AG09319 (cell line): ENCODE measurements at regions not wholly inside any gene's neighbourhood (a gene's known extent, or its start where the extent isn't known, plus 50 kb on each side); places are given as distances from the start of the nearest gene placed in this dataset.

Experiments used
- DNase-seq: peaks from one replicate; pipeline ENCODE4 v3.0.0-alpha.2; 2010; ENCODE audit warnings: low read depth; ENCODE audit errors: extremely low read depth
- CTCF ChIP-seq: IDR thresholded peaks from 2 replicates; pipeline ENCODE4 v1.5.1; 2011; ENCODE audit warnings: low read depth, mild to moderate bottlenecking, inconsistent platforms, low read length, moderate library complexity

- no peak for TF ChIP-seq CTCF
- no peak for DNase-seq
These were observed 108.1 kb upstream of the KCTD1 start for GRCh38 chr18:26656431-26656943.

- TF ChIP-seq CTCF: no peak; the same call in 1 of the 2 replicates
These were observed 107.4 kb upstream of the KCTD1 start for GRCh38 chr18:26655525-26656430.

GRCh38 chr18:26654616-26655524 is 106.5 kb upstream of the KCTD1 start:
- no peak for DNase-seq

More at GRCh38 chr18:26655525-26656430, 107.4 kb upstream of the KCTD1 start:
- DNase-seq: no peak

GRCh38 chr18:26653943-26654615 is 105.7 kb upstream of the KCTD1 start:
- DNase-seq: no peak

More at GRCh38 chr18:26654616-26655524, 106.5 kb upstream of the KCTD1 start:
- no peak for TF ChIP-seq CTCF

GRCh38 chr18:26652501-26652900 is 104.1 kb upstream of the KCTD1 start:
- DNase-seq: no peak
- TF ChIP-seq CTCF: no peak

More at GRCh38 chr18:26653943-26654615, 105.7 kb upstream of the KCTD1 start:
- no peak for TF ChIP-seq CTCF

- no peak for DNase-seq
- TF ChIP-seq CTCF: no peak
These were observed 102.2 kb upstream of the KCTD1 start for GRCh38 chr18:26650310-26651268.
